ENCODE measurements at regions not wholly inside any gene's neighbourhood (a gene's known extent, or its start where the extent isn't known, plus 50 kb on each side); places are given as distances from the start of the nearest gene placed in this dataset.

- H2AFZ ChIP-seq (ENCODE audit: low read depth, low read length): no peak overlapping the region
- FAIRE-seq (no peak), ATAC-seq (no peak; the same call in 2 of the 3 replicates), DNase-seq (ENCODE audit: extremely low read depth in 1 of 4, low spot score in 3 of 4) (no peak)
- no peaks in the 10 kb centered on the region for H3K9me3 ChIP-seq (replicated peaks; ENCODE audit: control insufficient read depth, insufficient read depth, low read depth, low read length)
- H3K36me3 ChIP-seq (ENCODE audit: control insufficient read depth, insufficient read depth, low read length): no peaks in the 10 kb centered on the region
- no peaks in the 10 kb centered on the region for H4K20me1 ChIP-seq (replicated peaks; ENCODE audit: control insufficient read depth, insufficient read depth, low read length)
- ChIA-PET CTCF (ENCODE audit: low intra/inter-chr PET ratio) (no interaction called here), POLR2A (interaction anchor here (1.2 kb wide), 1 partner anchor 10 kb away, joined by 4 read pairs; no protein-coding TSS in a partner anchor)
- no TSS peak for BruUV-seq (replicated peaks)
- H3K9me1 ChIP-seq (ENCODE audit: control insufficient read depth, insufficient read depth, low read length): no peaks in the 10 kb centered on the region
- H3K79me2 ChIP-seq (ENCODE audit: control insufficient read depth, insufficient read depth, low read length): no peaks in the 10 kb centered on the region
- in situ Hi-C loops (cut with MboI): no loop called here
- no peak overlapping the region for H3K9ac ChIP-seq (ENCODE audit: insufficient read depth in 1 of 2, low read depth in 2 of 2, low read length in 2 of 2)
- no peak overlapping the region for H3K4me2 ChIP-seq (ENCODE audit: insufficient read depth, low read length)
- no peaks in the 10 kb centered on the region for H3K27me3 ChIP-seq (ENCODE audit: control insufficient read depth in 2 of 2, insufficient read depth in 2 of 2, low read length in 2 of 2)
- intact Hi-C loops (cut with micrococcal nuclease): no loop called here
- 0% methylated on average over 3 of the region's 3 CpGs for WGBS (ENCODE audit: insufficient coverage, low coverage, missing lambda C conversion rate)
- no peak overlapping the region for H3K4me3 ChIP-seq
- no peaks in the 10 kb centered on the region for H3K4me1 ChIP-seq (replicated peaks in 1 of 2; ENCODE audit: control insufficient read depth in 2 of 2, insufficient read depth in 2 of 2, low read length in 2 of 2)
- H3K27ac ChIP-seq (ENCODE audit: extremely low read depth, low read depth, low read length): no peak overlapping the region
- TF ChIP-seq IFI16 (CRISPR knock-in tag; IDR thresholded peaks at IDR 0.05) (no peak), ZZZ3 (IDR thresholded peaks at IDR 0.05) (no peak), TCF7 (IDR thresholded peaks at IDR 0.05; ENCODE audit: borderline replicate concordance) (no peak), ELF1 (tag; IDR thresholded peaks at IDR 0.05) (no peak)
- TF ChIP-seq, protein P1, sequence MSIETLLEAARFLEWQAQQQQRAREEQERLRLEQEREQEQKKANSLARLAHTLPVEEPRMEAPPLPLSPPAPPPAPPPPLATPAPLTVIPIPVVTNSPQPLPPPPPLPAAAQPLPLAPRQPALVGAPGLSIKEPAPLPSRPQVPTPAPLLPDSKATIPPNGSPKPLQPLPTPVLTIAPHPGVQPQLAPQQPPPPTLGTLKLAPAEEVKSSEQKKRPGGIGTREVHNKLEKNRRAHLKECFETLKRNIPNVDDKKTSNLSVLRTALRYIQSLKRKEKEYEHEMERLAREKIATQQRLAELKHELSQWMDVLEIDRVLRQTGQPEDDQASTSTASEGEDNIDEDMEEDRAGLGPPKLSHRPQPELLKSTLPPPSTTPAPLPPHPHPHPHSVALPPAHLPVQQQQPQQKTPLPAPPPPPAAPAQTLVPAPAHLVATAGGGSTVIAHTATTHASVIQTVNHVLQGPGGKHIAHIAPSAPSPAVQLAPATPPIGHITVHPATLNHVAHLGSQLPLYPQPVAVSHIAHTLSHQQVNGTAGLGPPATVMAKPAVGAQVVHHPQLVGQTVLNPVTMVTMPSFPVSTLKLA (conservative IDR thresholded peaks at IDR 0.05): no peak
- TF ChIP-seq, protein P2, sequence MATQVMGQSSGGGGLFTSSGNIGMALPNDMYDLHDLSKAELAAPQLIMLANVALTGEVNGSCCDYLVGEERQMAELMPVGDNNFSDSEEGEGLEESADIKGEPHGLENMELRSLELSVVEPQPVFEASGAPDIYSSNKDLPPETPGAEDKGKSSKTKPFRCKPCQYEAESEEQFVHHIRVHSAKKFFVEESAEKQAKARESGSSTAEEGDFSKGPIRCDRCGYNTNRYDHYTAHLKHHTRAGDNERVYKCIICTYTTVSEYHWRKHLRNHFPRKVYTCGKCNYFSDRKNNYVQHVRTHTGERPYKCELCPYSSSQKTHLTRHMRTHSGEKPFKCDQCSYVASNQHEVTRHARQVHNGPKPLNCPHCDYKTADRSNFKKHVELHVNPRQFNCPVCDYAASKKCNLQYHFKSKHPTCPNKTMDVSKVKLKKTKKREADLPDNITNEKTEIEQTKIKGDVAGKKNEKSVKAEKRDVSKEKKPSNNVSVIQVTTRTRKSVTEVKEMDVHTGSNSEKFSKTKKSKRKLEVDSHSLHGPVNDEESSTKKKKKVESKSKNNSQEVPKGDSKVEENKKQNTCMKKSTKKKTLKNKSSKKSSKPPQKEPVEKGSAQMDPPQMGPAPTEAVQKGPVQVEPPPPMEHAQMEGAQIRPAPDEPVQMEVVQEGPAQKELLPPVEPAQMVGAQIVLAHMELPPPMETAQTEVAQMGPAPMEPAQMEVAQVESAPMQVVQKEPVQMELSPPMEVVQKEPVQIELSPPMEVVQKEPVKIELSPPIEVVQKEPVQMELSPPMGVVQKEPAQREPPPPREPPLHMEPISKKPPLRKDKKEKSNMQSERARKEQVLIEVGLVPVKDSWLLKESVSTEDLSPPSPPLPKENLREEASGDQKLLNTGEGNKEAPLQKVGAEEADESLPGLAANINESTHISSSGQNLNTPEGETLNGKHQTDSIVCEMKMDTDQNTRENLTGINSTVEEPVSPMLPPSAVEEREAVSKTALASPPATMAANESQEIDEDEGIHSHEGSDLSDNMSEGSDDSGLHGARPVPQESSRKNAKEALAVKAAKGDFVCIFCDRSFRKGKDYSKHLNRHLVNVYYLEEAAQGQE (IDR thresholded peaks at IDR 0.05; ENCODE audit: borderline replicate concordance): no peak
- TF ChIP-seq, protein P2 (CRISPR knock-in tag; IDR thresholded peaks at IDR 0.05; ENCODE audit: low read depth): no peak
These were observed 237.8 kb downstream of the LTN1 start for GRCh38 chr21:28754862-28755261.
